H4 (cell line): ENCODE measurements at regions not wholly inside any gene's neighbourhood (a gene's known extent, or its start where the extent isn't known, plus 50 kb on each side); places are given as distances from the start of the nearest gene placed in this dataset.
A peak's percentile ranks its signal among the peaks of the same experiment; 100 is the strongest.

ENCODE experiments used
- DNase-seq: peaks from one replicate; pipeline ENCODE4 v3.0.0-alpha.2; 2015; ENCODE audit warnings: low spot score

GRCh38 chr18:76685860-76686259, 136.5 kb upstream of the ZNF236 start:
- DNase-seq = no peak

- DNase-seq = no peak
Measured at GRCh38 chr18:76685402-76685801, 137.0 kb upstream of the ZNF236 start.

GRCh38 chr18:76684265-76684664, 138.1 kb upstream of the ZNF236 start:
- DNase-seq = no peak

GRCh38 chr18:76679945-76680344, 142.4 kb upstream of the ZNF236 start:
- DNase-seq = no peak

GRCh38 chr18:76679259-76679658, 143.1 kb upstream of the ZNF236 start:
- no peak for DNase-seq

- no peak for DNase-seq
Measured at GRCh38 chr18:76678248-76678647, 144.1 kb upstream of the ZNF236 start.

- no peak for DNase-seq
Measured at GRCh38 chr18:76674596-76674995, 147.8 kb upstream of the ZNF236 start.

GRCh38 chr18:76673281-76674185, 148.8 kb upstream of the ZNF236 start:
- no peak for DNase-seq

- DNase-seq = peak; percentile 67
Measured at GRCh38 chr18:76672627-76673026, 149.7 kb upstream of the ZNF236 start.

GRCh38 chr18:76670564-76671288, 151.6 kb upstream of the ZNF236 start:
- no peak for DNase-seq

- DNase-seq = no peak
Measured at GRCh38 chr18:76668546-76668945, 153.8 kb upstream of the ZNF236 start.

- no peak for DNase-seq
Measured at GRCh38 chr18:76668119-76668518, 154.2 kb upstream of the ZNF236 start.

- no peak for DNase-seq
Measured at GRCh38 chr18:76667603-76668002, 154.8 kb upstream of the ZNF236 start.

GRCh38 chr18:76662626-76663025, 159.7 kb upstream of the ZNF236 start:
- no peak for DNase-seq

GRCh38 chr18:76660571-76661192, 161.7 kb upstream of the ZNF236 start:
- no peak for DNase-seq

- DNase-seq = no peak
Measured at GRCh38 chr18:76658627-76659026, 163.6 kb upstream of the ZNF516 start.

GRCh38 chr18:76657911-76658470, 162.9 kb upstream of the ZNF516 start:
- no peak for DNase-seq

GRCh38 chr18:76656925-76657827, 162.1 kb upstream of the ZNF516 start:
- no peak for DNase-seq

GRCh38 chr18:76654577-76654976, 159.5 kb upstream of the ZNF516 start:
- DNase-seq = no peak

- no peak for DNase-seq
Measured at GRCh38 chr18:76647322-76647721, 152.3 kb upstream of the ZNF516 start.

GRCh38 chr18:76644580-76644979, 149.5 kb upstream of the ZNF516 start:
- DNase-seq = no peak
